ENCODE measurements at regions not wholly inside any gene's neighbourhood (a gene's known extent, or its start where the extent isn't known, plus 50 kb on each side); places are given as distances from the start of the nearest gene placed in this dataset.

DNA sequence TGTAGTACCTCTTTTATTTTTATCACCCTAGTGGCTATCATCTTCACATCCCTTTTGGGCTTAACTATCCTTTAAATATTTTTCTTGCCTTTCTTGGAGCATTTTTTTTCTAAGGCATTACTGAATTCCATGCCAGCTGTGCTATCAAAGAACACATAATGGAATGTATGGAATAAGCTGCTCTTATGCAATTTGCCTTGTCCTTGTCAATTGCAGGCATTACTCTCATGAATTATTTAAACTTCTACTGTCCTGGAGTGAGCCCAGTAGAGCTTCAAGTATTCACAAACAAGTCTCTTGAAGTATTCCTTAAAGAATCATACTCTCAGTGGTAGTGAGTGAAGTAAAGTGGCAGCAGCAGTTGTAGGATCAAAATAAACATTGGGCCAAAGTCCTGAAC is 144.6 kb upstream of the IGFBP7 start:
- no peak overlapping the region for H3K27ac Mint-ChIP-seq

More for the DNA sequence above, 144.6 kb upstream of the IGFBP7 start:
- peaks cover 8 to 10% of the 10 kb centered on the region in 2 experiments for H3K4me1 Mint-ChIP-seq
- Histone ChIP-seq H3K23ac (ENCODE audit: insufficient read length, low read depth, low read length) (no peak overlapping the region), H2AK5ac (ENCODE audit: insufficient read length, low read length) (no peak overlapping the region), H3K9me3 (ENCODE audit: control insufficient read depth, low read depth, low read length) (no peaks in the 10 kb centered on the region), H3K27me3 (ENCODE audit: insufficient read depth, low read length) (no peaks in the 10 kb centered on the region), H2BK5ac (ENCODE audit: insufficient read length, low read length) (no peak overlapping the region), H4K5ac (ENCODE audit: insufficient read length, low read depth, low read length) (no peak overlapping the region), H3T11ph (ENCODE audit: low read length) (no peak overlapping the region), H3K4me2 (ENCODE audit: insufficient read depth, insufficient read length, low read length) (no peak overlapping the region), H2BK12ac (ENCODE audit: insufficient read length, low read depth, low read length) (no peak overlapping the region), H3K4me1 (ENCODE audit: insufficient read depth, low read length) (no peaks in the 10 kb centered on the region; the same call in 1 of the 2 replicates), H2BK120ac (ENCODE audit: low read depth, low read length, poor library complexity, severe bottlenecking) (no peak overlapping the region), H3K79me2 (ENCODE audit: insufficient read depth, low read length) (no peaks in the 10 kb centered on the region), H3K14ac (ENCODE audit: insufficient read depth, low read length) (no peak overlapping the region), H4K20me1 (ENCODE audit: control insufficient read depth, insufficient read depth, insufficient read length) (no peaks in the 10 kb centered on the region), H4K91ac (ENCODE audit: insufficient read length, low read depth, low read length) (no peak overlapping the region), H3K79me1 (ENCODE audit: insufficient read depth, low read depth, low read length, poor library complexity, severe bottlenecking) (no peaks in the 10 kb centered on the region), H4K8ac (replicated peaks; ENCODE audit: insufficient read length, low read depth, low read length) (no peak overlapping the region), H3K9ac (ENCODE audit: extremely low read depth, insufficient read length, low read length) (no peak overlapping the region), H3K4ac (ENCODE audit: low read depth, low read length) (no peak overlapping the region), H3K23me2 (ENCODE audit: insufficient read length, low read depth, low read length, poor library complexity, severe bottlenecking) (no peaks in the 10 kb centered on the region), H2BK15ac (ENCODE audit: low read depth, low read length) (no peak overlapping the region), H3K56ac (ENCODE audit: insufficient read length, low read depth, low read length) (no peak overlapping the region), H3K18ac (ENCODE audit: insufficient read length, low read depth, low read length) (no peak overlapping the region), H3K27ac (ENCODE audit: insufficient read length, low read depth, low read length) (no peak overlapping the region), H2BK20ac (ENCODE audit: low read depth, low read length, poor library complexity, severe bottlenecking) (no peak overlapping the region), H2AFZ (ENCODE audit: low read length) (no peak overlapping the region)
- DNase-seq, result no peak
- no peak overlapping the region for H3K4me3 Mint-ChIP-seq
- peaks cover 2 to 4% of the 10 kb centered on the region in 2 experiments; a peak in 3 of 5 replicates for H3K9me3 Mint-ChIP-seq
- H3K27me3 Mint-ChIP-seq (ENCODE audit: low read depth), result 0 out of 2 replicates have a peak, but pooled peaks cover 4% of the 10 kb centered on the region
- TF ChIP-seq, protein P1, sequence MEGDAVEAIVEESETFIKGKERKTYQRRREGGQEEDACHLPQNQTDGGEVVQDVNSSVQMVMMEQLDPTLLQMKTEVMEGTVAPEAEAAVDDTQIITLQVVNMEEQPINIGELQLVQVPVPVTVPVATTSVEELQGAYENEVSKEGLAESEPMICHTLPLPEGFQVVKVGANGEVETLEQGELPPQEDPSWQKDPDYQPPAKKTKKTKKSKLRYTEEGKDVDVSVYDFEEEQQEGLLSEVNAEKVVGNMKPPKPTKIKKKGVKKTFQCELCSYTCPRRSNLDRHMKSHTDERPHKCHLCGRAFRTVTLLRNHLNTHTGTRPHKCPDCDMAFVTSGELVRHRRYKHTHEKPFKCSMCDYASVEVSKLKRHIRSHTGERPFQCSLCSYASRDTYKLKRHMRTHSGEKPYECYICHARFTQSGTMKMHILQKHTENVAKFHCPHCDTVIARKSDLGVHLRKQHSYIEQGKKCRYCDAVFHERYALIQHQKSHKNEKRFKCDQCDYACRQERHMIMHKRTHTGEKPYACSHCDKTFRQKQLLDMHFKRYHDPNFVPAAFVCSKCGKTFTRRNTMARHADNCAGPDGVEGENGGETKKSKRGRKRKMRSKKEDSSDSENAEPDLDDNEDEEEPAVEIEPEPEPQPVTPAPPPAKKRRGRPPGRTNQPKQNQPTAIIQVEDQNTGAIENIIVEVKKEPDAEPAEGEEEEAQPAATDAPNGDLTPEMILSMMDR (conservative IDR thresholded peaks at IDR 0.05), result no peak
- no peaks in the 10 kb centered on the region; a peak in 1 of 7 replicates for H3K36me3 Mint-ChIP-seq (ENCODE audit: insufficient read depth in 1 of 3, low read depth in 3 of 3)
